Lower leg skin (tissue), 4 donors: ENCODE measurements at regions not wholly inside any gene's neighbourhood (a gene's known extent, or its start where the extent isn't known, plus 50 kb on each side); places are given as distances from the start of the nearest gene placed in this dataset.

Experiments
- DNase-seq, 2 donors: peaks; one replicate each; pipeline ENCODE4 v3.0.0-alpha.2; 2019; ENCODE audit warnings: low spot score in 2 of 2
- H3K4me3 ChIP-seq: fragments of 200-600 bp; sonication (generic); 2 replicates; pipeline ENCODE4 v1.5.1; 2017; ENCODE audit warnings: mild to moderate bottlenecking, low read depth; ENCODE audit not compliant: poor library complexity, severe bottlenecking
- POLR2A ChIP-seq, 2 donors: fragments of 450-650 bp; IDR thresholded peaks; one replicate each; pipeline ENCODE4 v1.6.1; 2016 to 2017; ENCODE audit warnings: antibody characterized with exemption in 2 of 2, mild to moderate bottlenecking in 1 of 2, moderate library complexity in 1 of 2
- WGBS, 2 donors: methylation state at CpG; one replicate each; pipeline ENCODE4 v1.1.5; 2018; 5-methylcytosine and 5-hydroxymethylcytosine counted together
- intact Hi-C: fragments of 100-400 bp; cut with DNase I; formaldehyde crosslinking; loops from one replicate; pipeline ENCODE4 v1.15.0; 2023; ENCODE audit warnings: low total_unique reads
- TF ChIP-seq, protein P1 (sequence below), 3 donors: fragments of 450-650 bp; IDR thresholded peaks; one replicate each; pipeline ENCODE4 v1.5.1; 2016; ENCODE audit warnings: antibody characterized with exemption in 3 of 3, mild to moderate bottlenecking in 3 of 3, moderate library complexity in 2 of 3

DNA sequence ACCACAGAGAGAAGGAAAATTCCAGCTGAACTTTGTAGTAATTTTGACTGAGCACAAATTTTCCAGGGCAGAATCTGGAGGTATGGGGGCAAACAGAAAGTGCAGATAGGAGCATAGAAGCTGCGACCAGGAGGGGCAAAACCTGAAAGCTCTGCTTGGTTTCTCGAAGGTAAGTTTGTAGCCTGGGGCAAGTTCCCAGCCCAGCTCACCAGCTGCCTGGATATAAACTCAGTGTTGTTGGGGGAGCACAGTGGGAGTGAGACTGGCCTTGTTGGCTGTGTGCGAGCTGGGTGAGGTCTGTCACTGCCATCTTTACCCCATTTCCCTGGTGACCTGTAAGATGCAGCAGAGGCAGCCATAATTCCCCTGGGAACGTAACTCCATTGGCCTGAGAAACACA is 213.5 kb upstream of the POF1B start:
- TF ChIP-seq, protein P1, sequence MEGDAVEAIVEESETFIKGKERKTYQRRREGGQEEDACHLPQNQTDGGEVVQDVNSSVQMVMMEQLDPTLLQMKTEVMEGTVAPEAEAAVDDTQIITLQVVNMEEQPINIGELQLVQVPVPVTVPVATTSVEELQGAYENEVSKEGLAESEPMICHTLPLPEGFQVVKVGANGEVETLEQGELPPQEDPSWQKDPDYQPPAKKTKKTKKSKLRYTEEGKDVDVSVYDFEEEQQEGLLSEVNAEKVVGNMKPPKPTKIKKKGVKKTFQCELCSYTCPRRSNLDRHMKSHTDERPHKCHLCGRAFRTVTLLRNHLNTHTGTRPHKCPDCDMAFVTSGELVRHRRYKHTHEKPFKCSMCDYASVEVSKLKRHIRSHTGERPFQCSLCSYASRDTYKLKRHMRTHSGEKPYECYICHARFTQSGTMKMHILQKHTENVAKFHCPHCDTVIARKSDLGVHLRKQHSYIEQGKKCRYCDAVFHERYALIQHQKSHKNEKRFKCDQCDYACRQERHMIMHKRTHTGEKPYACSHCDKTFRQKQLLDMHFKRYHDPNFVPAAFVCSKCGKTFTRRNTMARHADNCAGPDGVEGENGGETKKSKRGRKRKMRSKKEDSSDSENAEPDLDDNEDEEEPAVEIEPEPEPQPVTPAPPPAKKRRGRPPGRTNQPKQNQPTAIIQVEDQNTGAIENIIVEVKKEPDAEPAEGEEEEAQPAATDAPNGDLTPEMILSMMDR (IDR thresholded peaks at IDR 0.05), result no peak
- no peak for TF ChIP-seq POLR2A (IDR thresholded peaks at IDR 0.05)
- intact Hi-C loops, result no loop called here
- no peak overlapping the region for H3K4me3 ChIP-seq
- no peak for DNase-seq
- 66 to 72% methylated on average over 2 to 4 of the region's 4 CpGs for WGBS, 2 donors

GRCh38 chrX:85591536-85591935 is 212.1 kb upstream of the POF1B start:
- intact Hi-C loops, result no loop called here
- TF ChIP-seq, protein P1 (IDR thresholded peaks at IDR 0.05), result no peak
- TF ChIP-seq POLR2A (IDR thresholded peaks at IDR 0.05), result no peak
- no peak overlapping the region for H3K4me3 ChIP-seq
- DNase-seq, result no peak

GRCh38 chrX:85590638-85591037 is 211.2 kb upstream of the POF1B start:
- WGBS, 2 donors, result 7 to 24% methylated on average over 2 of the region's 2 CpGs
- no peak for DNase-seq
- TF ChIP-seq, protein P1 (IDR thresholded peaks at IDR 0.05), result no peak
- TF ChIP-seq POLR2A (IDR thresholded peaks at IDR 0.05), result no peak
- H3K4me3 ChIP-seq, result no peak overlapping the region
- intact Hi-C loops, result no loop called here

GRCh38 chrX:85573801-85574200 is 194.3 kb upstream of the POF1B start:
- WGBS, 2 donors, result 64 to 82% methylated on average over 3 of the region's 3 CpGs
- intact Hi-C loops, result no loop called here
- no peak for DNase-seq
- H3K4me3 ChIP-seq, result no peak overlapping the region
- TF ChIP-seq, protein P1 (IDR thresholded peaks at IDR 0.05), result no peak
- TF ChIP-seq POLR2A (IDR thresholded peaks at IDR 0.05), result no peak

GRCh38 chrX:85570496-85570895 is 191.0 kb upstream of the POF1B start:
- intact Hi-C loops, result no loop called here
- no peak for DNase-seq
- no peak overlapping the region for H3K4me3 ChIP-seq
- TF ChIP-seq POLR2A (IDR thresholded peaks at IDR 0.05), result no peak
- TF ChIP-seq, protein P1 (IDR thresholded peaks at IDR 0.05), result no peak
- 59 to 61% methylated on average over 1 of the region's 1 CpG for WGBS, 2 donors

- no peak for DNase-seq
- 33 to 39% methylated on average over 4 of the region's 4 CpGs for WGBS, 2 donors
- TF ChIP-seq POLR2A (IDR thresholded peaks at IDR 0.05), result no peak
- TF ChIP-seq, protein P1 (IDR thresholded peaks at IDR 0.05), result no peak
- intact Hi-C loops, result no loop called here
- H3K4me3 ChIP-seq, result no peak overlapping the region
Observed at GRCh38 chrX:85569686-85570085, 190.2 kb upstream of the POF1B start.
